Body of pancreas (tissue), 4 donors: ENCODE measurements at regions not wholly inside any gene's neighbourhood (a gene's known extent, or its start where the extent isn't known, plus 50 kb on each side); places are given as distances from the start of the nearest gene placed in this dataset.

ENCODE experiments used
- ATAC-seq: fragments of 150-250 bp; one replicate; pipeline ENCODE4 v1.9.1; 2016
- DNase-seq, 4 donors: peaks; one replicate each; pipeline ENCODE4 v3.0.0-alpha.2; 2019
- H3K27ac ChIP-seq, 4 donors: fragments of 200-600 bp; sonication (generic); 1 replicate in 3 of 4; 2 replicates in 1 of 4; pipeline versions ENCODE4 v1.5.1 to v1.6.1; 2016 to 2019; ENCODE audit warnings: mild to moderate bottlenecking in 1 of 4, mixed read lengths in 1 of 4, moderate library complexity in 1 of 4
- H3K27me3 ChIP-seq, 2 donors: fragments of 200-600 bp; sonication (generic); one replicate each; pipeline ENCODE4 v1.6.0; 2016; ENCODE audit warnings: mild to moderate bottlenecking in 1 of 2
- H3K36me3 ChIP-seq, 2 donors: fragments of 200-600 bp; sonication (generic); replicated peaks in 1 of 2; 2 replicates each; pipeline ENCODE4 v1.5.1; 2016; ENCODE audit warnings: low read depth in 2 of 2; ENCODE audit not compliant: insufficient read depth in 1 of 2
- H3K4me1 ChIP-seq: fragments of 200-600 bp; sonication (generic); one replicate; pipeline ENCODE4 v1.6.0; 2016
- H3K4me3 ChIP-seq, 2 donors: fragments of 200-600 bp; sonication (generic); 1 replicate in 1 of 2; 2 replicates in 1 of 2; pipeline ENCODE4 v1.5.1; 2016 to 2019
- H3K9me3 ChIP-seq, 3 donors: fragments of 200-600 bp; sonication (generic); 1 replicate in 2 of 3; 2 replicates in 1 of 3; pipeline ENCODE4 v1.5.1; 2016
- CTCF ChIP-seq, 7 experiments: fragments of 450-650 bp in 4 of 7; fragments of 200-600 bp in 3 of 7; sonication (generic) in 3 of 7; IDR thresholded peaks; one replicate each; pipeline ENCODE4 v1.5.1; 2016 to 2019; ENCODE audit warnings: antibody characterized with exemption in 7 of 7
- POLR2A ChIP-seq, 3 donors: fragments of 450-650 bp; IDR thresholded peaks; one replicate each; pipeline ENCODE4 v1.6.1; 2016; ENCODE audit warnings: antibody characterized with exemption in 3 of 3, mild to moderate bottlenecking in 2 of 3
- WGBS, 2 donors: methylation state at CpG; one replicate each; pipeline ENCODE4 v1.1.5; 2017; 5-methylcytosine and 5-hydroxymethylcytosine counted together
- intact Hi-C: fragments of 100-400 bp; cut with DNase I; formaldehyde crosslinking; loops from one replicate; pipeline ENCODE4 v1.15.1; 2023

- Histone ChIP-seq H3K4me3 (no peak overlapping the region), H3K27ac (no peak overlapping the region), H3K36me3 (no peaks in the 10 kb centered on the region), H3K27me3 (no peaks in the 10 kb centered on the region), H3K9me3 (no peaks in the 10 kb centered on the region), H3K4me1 (no peaks in the 10 kb centered on the region)
- ATAC-seq = no peak
- 43 to 57% methylated on average over 1 of the region's 1 CpG for WGBS, 2 donors
- TF ChIP-seq CTCF (IDR thresholded peaks at IDR 0.05) (no peak), POLR2A (IDR thresholded peaks at IDR 0.05) (no peak)
- DNase-seq = no peak
- intact Hi-C loops = no loop called here
These were observed 216.4 kb downstream of the GPAM start for GRCh38 chr10:111967116-111967515.

- Histone ChIP-seq H3K4me3 (no peak overlapping the region), H3K27me3 (no peaks in the 10 kb centered on the region), H3K27ac (no peak overlapping the region), H3K9me3 (no peaks in the 10 kb centered on the region), H3K36me3 (no peaks in the 10 kb centered on the region), H3K4me1 (no peaks in the 10 kb centered on the region)
- WGBS, 2 donors = 76 to 84% methylated on average over 2 of the region's 2 CpGs
- intact Hi-C loops = no loop called here
- ATAC-seq (no peak), DNase-seq (no peak)
- TF ChIP-seq CTCF (IDR thresholded peaks at IDR 0.05) (no peak), POLR2A (IDR thresholded peaks at IDR 0.05) (no peak)
These were observed 216.0 kb downstream of the GPAM start for GRCh38 chr10:111967547-111967946.

GRCh38 chr10:111968647-111969046 lies 214.9 kb downstream of the GPAM start:
- no peak for ATAC-seq
- Histone ChIP-seq H3K27ac (no peak overlapping the region), H3K27me3 (no peaks in the 10 kb centered on the region), H3K4me1 (no peaks in the 10 kb centered on the region), H3K4me3 (no peak overlapping the region), H3K9me3 (no peaks in the 10 kb centered on the region), H3K36me3 (no peaks in the 10 kb centered on the region)
- DNase-seq = no peak
- TF ChIP-seq POLR2A (IDR thresholded peaks at IDR 0.05) = no peak
- TF ChIP-seq CTCF (IDR thresholded peaks at IDR 0.05) = no peak
- WGBS, 2 donors = 40 to 49% methylated on average over 3 of the region's 3 CpGs
- intact Hi-C loops = no loop called here

GRCh38 chr10:111970111-111970510 lies 213.5 kb downstream of the GPAM start:
- intact Hi-C loops = no loop called here
- no peak for ATAC-seq
- 76% methylated on average over 5 of the region's 5 CpGs for WGBS, 2 donors
- Histone ChIP-seq H3K27me3 (no peaks in the 10 kb centered on the region), H3K4me1 (no peaks in the 10 kb centered on the region), H3K36me3 (no peaks in the 10 kb centered on the region), H3K4me3 (no peak overlapping the region), H3K9me3 (no peaks in the 10 kb centered on the region), H3K27ac (no peak overlapping the region)
- DNase-seq = no peak
- TF ChIP-seq POLR2A (IDR thresholded peaks at IDR 0.05) = no peak
- no peak for TF ChIP-seq CTCF (IDR thresholded peaks at IDR 0.05)

- ATAC-seq = no peak
- TF ChIP-seq POLR2A (IDR thresholded peaks at IDR 0.05) = no peak
- H3K9me3 ChIP-seq = no peaks in the 10 kb centered on the region
- H3K36me3 ChIP-seq = no peaks in the 10 kb centered on the region
- no peaks in the 10 kb centered on the region for H3K27me3 ChIP-seq
- intact Hi-C loops = no loop called here
- H3K27ac ChIP-seq = no peak overlapping the region
- WGBS, 2 donors = 39 to 66% methylated on average over 4 to 5 of the region's 5 CpGs
- no peaks in the 10 kb centered on the region for H3K4me1 ChIP-seq
- H3K4me3 ChIP-seq = no peak overlapping the region
- DNase-seq = no peak
These were observed 211.5 kb downstream of the GPAM start for GRCh38 chr10:111972109-111972508.
